Left lung (tissue), 4 donors: ENCODE measurements at regions not wholly inside any gene's neighbourhood (a gene's known extent, or its start where the extent isn't known, plus 50 kb on each side); places are given as distances from the start of the nearest gene placed in this dataset.
A peak's percentile ranks its signal among the peaks of the same experiment; 100 is the strongest.

Experiments
- ATAC-seq: fragments of 200-7000 bp; cut with Tn5 transposase; one replicate; pipeline ENCODE4 v1.9.1; 2020; ENCODE audit warnings: moderate library complexity
- DNase-seq, 4 donors: peaks; one replicate each; pipeline ENCODE4 v3.0.0-alpha.2; 2013 to 2020
- H3K27ac ChIP-seq, 2 donors: fragments of 200-600 bp; sonication (generic) in 1 of 2; one replicate each; pipeline versions ENCODE4 v1.5.0 to v1.8.0; 2020 to 2021
- H3K27me3 ChIP-seq, 2 donors: fragments of 200-600 bp; sonication (generic) in 1 of 2; one replicate each; pipeline versions ENCODE4 v1.5.0 to v1.8.0; 2020 to 2021
- H3K36me3 ChIP-seq, 2 donors: fragments of 200-600 bp; sonication (generic) in 1 of 2; one replicate each; pipeline versions ENCODE4 v1.5.0 to v1.8.0; 2020 to 2021
- H3K4me1 ChIP-seq, 2 donors: fragments of 200-600 bp; one replicate each; pipeline ENCODE4 v1.8.0; 2021
- H3K4me3 ChIP-seq, 2 donors: fragments of 200-600 bp; sonication (generic) in 1 of 2; one replicate each; pipeline versions ENCODE4 v1.5.0 to v1.8.0; 2020 to 2021; ENCODE audit warnings: mild to moderate bottlenecking in 1 of 2
- H3K9me3 ChIP-seq, 2 donors: fragments of 200-600 bp; sonication (generic) in 1 of 2; one replicate each; pipeline versions ENCODE4 v1.5.0 to v1.8.0; 2020 to 2021
- intact Hi-C, 2 donors: fragments of 100-400 bp; cut with DNase I; formaldehyde crosslinking; loops; one replicate each; pipeline versions ENCODE4 v1.11.2 to v1.14.2; 2022
- TF ChIP-seq, protein P1 (sequence below), 2 donors: fragments of 200-600 bp; sonication (generic) in 1 of 2; IDR thresholded peaks; one replicate each; pipeline versions ENCODE4 v1.5.0 to v1.8.0; 2021; ENCODE audit warnings: antibody characterized with exemption in 2 of 2
- donor health status: DM: no; HTN: yes; CAD: no.
- donor health status: DM: no; HTN: no; CAD: no.

DNA sequence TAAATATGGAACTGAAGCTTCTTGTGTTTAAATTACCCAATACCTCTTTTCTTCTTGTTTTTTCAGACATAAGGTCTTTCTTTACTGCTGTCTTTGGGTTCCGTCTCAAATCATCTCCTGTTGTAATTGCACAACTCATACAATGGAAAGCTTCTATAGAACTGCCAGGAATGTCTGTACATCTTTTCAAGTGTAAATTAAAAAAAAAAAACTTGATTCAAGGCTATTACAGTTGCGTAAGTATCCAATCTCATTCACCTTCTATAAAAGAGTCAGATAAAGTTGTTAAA is 243.5 kb downstream of the ICE1 start:
- ATAC-seq: no peak
- no peaks in the 10 kb centered on the region for H3K9me3 ChIP-seq
- H3K27me3 ChIP-seq: no peaks in the 10 kb centered on the region
- no peaks in the 10 kb centered on the region for H3K4me1 ChIP-seq
- no peak overlapping the region for H3K27ac ChIP-seq
- no peak overlapping the region for H3K4me3 ChIP-seq
- intact Hi-C loops: no loop called here
- TF ChIP-seq, protein P1, sequence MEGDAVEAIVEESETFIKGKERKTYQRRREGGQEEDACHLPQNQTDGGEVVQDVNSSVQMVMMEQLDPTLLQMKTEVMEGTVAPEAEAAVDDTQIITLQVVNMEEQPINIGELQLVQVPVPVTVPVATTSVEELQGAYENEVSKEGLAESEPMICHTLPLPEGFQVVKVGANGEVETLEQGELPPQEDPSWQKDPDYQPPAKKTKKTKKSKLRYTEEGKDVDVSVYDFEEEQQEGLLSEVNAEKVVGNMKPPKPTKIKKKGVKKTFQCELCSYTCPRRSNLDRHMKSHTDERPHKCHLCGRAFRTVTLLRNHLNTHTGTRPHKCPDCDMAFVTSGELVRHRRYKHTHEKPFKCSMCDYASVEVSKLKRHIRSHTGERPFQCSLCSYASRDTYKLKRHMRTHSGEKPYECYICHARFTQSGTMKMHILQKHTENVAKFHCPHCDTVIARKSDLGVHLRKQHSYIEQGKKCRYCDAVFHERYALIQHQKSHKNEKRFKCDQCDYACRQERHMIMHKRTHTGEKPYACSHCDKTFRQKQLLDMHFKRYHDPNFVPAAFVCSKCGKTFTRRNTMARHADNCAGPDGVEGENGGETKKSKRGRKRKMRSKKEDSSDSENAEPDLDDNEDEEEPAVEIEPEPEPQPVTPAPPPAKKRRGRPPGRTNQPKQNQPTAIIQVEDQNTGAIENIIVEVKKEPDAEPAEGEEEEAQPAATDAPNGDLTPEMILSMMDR (IDR thresholded peaks at IDR 0.05): no peak
- no peaks in the 10 kb centered on the region for H3K36me3 ChIP-seq
- DNase-seq: no peak

DNA sequence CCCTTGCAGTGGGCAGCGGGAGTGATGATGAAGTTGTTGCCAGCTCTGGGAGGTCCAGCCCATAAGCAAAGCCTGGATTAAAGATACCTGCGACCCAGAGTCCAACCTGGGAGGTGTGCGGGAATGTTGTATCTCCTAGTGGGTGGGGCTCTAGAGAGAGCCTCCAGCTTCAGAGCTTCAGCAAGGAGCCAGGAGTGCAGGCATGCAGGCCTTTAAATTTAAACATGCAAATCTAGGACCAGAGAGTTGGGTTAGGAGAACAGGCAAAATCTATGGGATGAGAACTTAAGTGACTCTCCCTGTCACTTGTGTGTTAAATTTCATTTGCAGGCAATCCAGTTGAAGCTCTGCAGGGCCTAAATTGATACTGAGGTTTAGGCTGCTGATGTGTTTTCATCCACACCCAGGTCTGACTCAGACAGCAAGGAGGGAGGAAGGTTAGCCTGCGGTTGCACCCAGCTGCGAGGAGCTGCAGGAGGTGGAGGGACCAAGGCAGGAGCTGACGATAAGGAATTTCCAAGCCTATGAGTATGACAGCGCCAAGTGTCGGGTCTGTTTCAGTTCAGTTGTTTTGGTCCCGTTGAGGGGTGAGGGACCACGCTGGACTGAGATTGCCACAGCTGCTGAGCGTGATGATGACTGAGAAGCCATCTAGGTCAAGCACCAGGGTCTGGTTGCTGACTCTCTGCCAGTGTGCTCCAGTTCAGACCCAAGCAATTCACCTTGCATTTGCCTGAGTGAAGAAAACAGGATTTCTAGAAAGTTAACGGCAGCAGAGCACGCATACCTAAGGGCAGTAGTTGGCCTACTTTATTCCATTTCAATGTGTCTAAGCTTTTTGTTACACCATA is 243.0 kb downstream of the ICE1 start:
- H3K9me3 ChIP-seq: no peaks in the 10 kb centered on the region
- no peak overlapping the region for H3K4me3 ChIP-seq
- no peaks in the 10 kb centered on the region for H3K36me3 ChIP-seq
- H3K27ac ChIP-seq: no peak overlapping the region
- ATAC-seq: no peak
- intact Hi-C loops: no loop called here
- DNase-seq: no peak
- TF ChIP-seq, protein P1 (IDR thresholded peaks at IDR 0.05): no peak
- no peaks in the 10 kb centered on the region for H3K4me1 ChIP-seq
- no peaks in the 10 kb centered on the region for H3K27me3 ChIP-seq

DNA sequence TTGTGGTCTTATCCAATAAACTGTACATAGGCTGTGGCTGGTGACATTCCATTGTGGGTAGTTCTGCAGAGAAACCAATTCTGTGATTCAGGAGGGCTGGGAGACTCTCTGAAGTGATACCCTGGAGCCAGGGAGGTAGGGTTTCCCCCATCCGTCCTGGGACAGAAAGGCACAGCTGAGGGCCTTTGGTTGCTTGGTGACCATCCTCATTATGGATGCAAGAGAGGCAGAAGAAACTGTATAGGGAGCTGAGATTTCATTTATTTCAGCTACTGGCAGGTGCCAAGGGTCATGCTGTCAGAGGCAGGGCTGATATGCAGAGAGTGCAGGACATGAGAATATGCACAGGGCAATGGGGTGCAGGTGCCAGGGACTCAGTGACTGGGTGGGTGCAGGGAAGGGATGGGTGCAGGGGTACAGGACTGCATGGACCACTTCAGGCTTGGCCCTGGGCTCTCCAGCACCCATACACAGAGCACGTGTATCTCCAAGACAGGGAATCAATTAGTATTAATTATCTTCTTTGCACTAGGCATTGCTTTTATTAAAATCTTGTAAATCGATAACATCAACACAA is 236.5 kb downstream of the ICE1 start:
- DNase-seq: no peak
- H3K27ac ChIP-seq: no peak overlapping the region
- H3K27me3 ChIP-seq: no peaks in the 10 kb centered on the region
- H3K36me3 ChIP-seq: no peaks in the 10 kb centered on the region
- TF ChIP-seq, protein P1 (IDR thresholded peaks at IDR 0.05): no peak
- H3K4me1 ChIP-seq: no peaks in the 10 kb centered on the region
- intact Hi-C loops: no loop called here
- H3K4me3 ChIP-seq: no peak overlapping the region
- H3K9me3 ChIP-seq: no peaks in the 10 kb centered on the region
- no peak for ATAC-seq

DNA sequence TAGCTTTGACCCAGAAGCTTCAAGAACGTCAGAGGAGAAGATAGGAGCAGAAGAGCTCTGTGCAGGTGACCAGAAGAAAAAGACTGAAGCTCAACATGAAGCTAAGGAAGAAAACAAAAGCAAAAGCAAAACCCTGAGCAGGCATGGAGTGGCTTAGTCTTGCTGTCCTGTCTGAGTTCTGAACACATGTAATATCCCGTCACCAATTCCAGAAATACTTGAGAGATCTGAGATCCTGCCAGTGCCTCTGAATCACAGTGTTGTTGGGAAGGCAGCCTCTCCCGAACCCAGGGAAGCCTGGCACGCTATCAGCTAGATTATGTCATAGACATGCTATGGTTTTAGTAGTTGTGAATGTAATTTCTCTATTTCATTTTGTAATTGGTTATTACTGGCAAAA is 235.7 kb downstream of the ICE1 start:
- Histone ChIP-seq H3K9me3 (no peaks in the 10 kb centered on the region), H3K27ac (no peak overlapping the region)

DNA sequence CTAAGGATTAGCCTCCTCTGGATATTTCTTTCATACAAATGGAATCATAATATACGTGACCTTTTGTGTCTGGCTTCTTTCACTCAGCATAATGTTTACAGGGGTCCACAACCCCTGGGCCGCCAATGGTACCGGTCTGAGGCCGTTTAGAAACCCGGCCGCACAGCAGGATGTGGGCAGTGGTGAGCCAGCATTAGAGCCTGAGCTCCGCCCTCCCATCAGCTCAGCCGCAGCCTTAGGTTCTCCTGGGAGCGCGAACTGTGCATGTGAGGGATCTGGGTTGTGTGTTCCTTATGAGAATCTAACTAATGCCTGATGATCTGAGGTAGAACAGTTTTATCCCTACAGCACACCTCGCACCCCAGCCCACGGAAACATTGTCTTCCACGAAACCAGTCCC is 229.7 kb downstream of the ICE1 start:
- intact Hi-C loops: no loop called here

More for the DNA sequence above, 235.7 kb downstream of the ICE1 start:
- intact Hi-C loops: no loop called here
- peak; percentile 97 for ATAC-seq
- Histone ChIP-seq H3K27me3 (no peaks in the 10 kb centered on the region), H3K36me3 (no peaks in the 10 kb centered on the region), H3K4me3 (no peak overlapping the region), H3K4me1 (no peaks in the 10 kb centered on the region)
- TF ChIP-seq, protein P1 (IDR thresholded peaks at IDR 0.05): no peak
- peak in 2 of 4 donors; percentile 8 to 45 for DNase-seq

More for the DNA sequence above, 229.7 kb downstream of the ICE1 start:
- Histone ChIP-seq H3K4me1 (no peaks in the 10 kb centered on the region), H3K9me3 (no peaks in the 10 kb centered on the region), H3K27me3 (no peaks in the 10 kb centered on the region), H3K36me3 (no peaks in the 10 kb centered on the region), H3K27ac (no peak overlapping the region), H3K4me3 (no peak overlapping the region)
- DNase-seq (no peak), ATAC-seq (no peak)
- TF ChIP-seq, protein P1 (IDR thresholded peaks at IDR 0.05): no peak
